Loucy (cell line): ENCODE measurements at regions not wholly inside any gene's neighbourhood (a gene's known extent, or its start where the extent isn't known, plus 50 kb on each side); places are given as distances from the start of the nearest gene placed in this dataset.

ENCODE experiments used
- H2AFZ ChIP-seq: fragments of 200-600 bp; sonication (generic); 2 replicates; pipeline ENCODE4 v1.6.0; 2016; ENCODE audit warnings: antibody characterized with exemption, mild to moderate bottlenecking, low read length, moderate library complexity
- H3F3A ChIP-seq: fragments of 200-600 bp; 2 replicates; pipeline ENCODE4 v1.6.0; 2016; ENCODE audit warnings: antibody characterized with exemption, low read depth, mild to moderate bottlenecking
- H3K27me3 ChIP-seq: fragments of 200-600 bp; sonication (generic); 2 replicates; pipeline ENCODE4 v1.6.1; 2014; ENCODE audit warnings: low read length, mild to moderate bottlenecking; ENCODE audit not compliant: insufficient read depth, poor library complexity, severe bottlenecking
- H3K36me3 ChIP-seq: fragments of 200-600 bp; sonication (generic); 2 replicates; pipeline ENCODE4 v1.6.1; 2016; ENCODE audit warnings: low read length; ENCODE audit not compliant: insufficient read depth
- H3K4me1 ChIP-seq: fragments of 200-600 bp; sonication (generic); 2 replicates; pipeline ENCODE4 v1.5.1; 2014; ENCODE audit warnings: low read length, mild to moderate bottlenecking; ENCODE audit not compliant: insufficient read depth, poor library complexity, severe bottlenecking
- H3K4me2 ChIP-seq: fragments of 200-600 bp; sonication (generic); 2 replicates; pipeline ENCODE4 v1.6.0; 2014; ENCODE audit warnings: antibody characterized with exemption, low read length, low read depth, mild to moderate bottlenecking; ENCODE audit not compliant: poor library complexity, severe bottlenecking
- H3K4me3 ChIP-seq: fragments of 200-600 bp; sonication (generic); 2 replicates; pipeline ENCODE4 v1.5.1; 2014; ENCODE audit warnings: low read length, mild to moderate bottlenecking, mixed read lengths; ENCODE audit not compliant: poor library complexity, severe bottlenecking
- H3K79me2 ChIP-seq: fragments of 200-600 bp; sonication (generic); 2 replicates; pipeline ENCODE4 v1.6.1; 2014; ENCODE audit warnings: low read length; ENCODE audit not compliant: insufficient read depth
- H3K9ac ChIP-seq: fragments of 200-600 bp; sonication (generic); 2 replicates; pipeline ENCODE4 v1.6.0; 2014; ENCODE audit warnings: mild to moderate bottlenecking, low read depth, low read length, moderate library complexity; ENCODE audit not compliant: poor library complexity, severe bottlenecking
- H3K9me2 ChIP-seq: fragments of 200-600 bp; sonication (generic); replicated peaks from 2 replicates; pipeline ENCODE4 v1.6.1; 2016; ENCODE audit warnings: low read depth, low read length, mixed read lengths
- H3K9me3 ChIP-seq: fragments of 200-600 bp; sonication (generic); 2 replicates; pipeline ENCODE4 v1.6.1; 2014; ENCODE audit warnings: mild to moderate bottlenecking, antibody characterized with exemption, low read length, low read depth; ENCODE audit not compliant: insufficient read depth
- H4K20me1 ChIP-seq: fragments of 200-600 bp; sonication (generic); 2 replicates; pipeline ENCODE4 v1.6.0; 2014; ENCODE audit warnings: antibody characterized with exemption, low read length, mild to moderate bottlenecking; ENCODE audit not compliant: insufficient read depth, poor library complexity, severe bottlenecking
- EZH2phosphoT487 ChIP-seq: fragments of 200-600 bp; IDR thresholded peaks from 2 replicates; pipeline ENCODE4 v1.6.1; 2018; ENCODE audit warnings: antibody characterized with exemption, mild to moderate bottlenecking, moderate library complexity, borderline replicate concordance
- TF ChIP-seq, protein P1 (sequence below): fragments of 200-600 bp; sonication (generic); conservative IDR thresholded peaks from 2 replicates; pipeline ENCODE4 v1.5.1; 2014; ENCODE audit warnings: mild to moderate bottlenecking, antibody characterized with exemption, low read length

DNA sequence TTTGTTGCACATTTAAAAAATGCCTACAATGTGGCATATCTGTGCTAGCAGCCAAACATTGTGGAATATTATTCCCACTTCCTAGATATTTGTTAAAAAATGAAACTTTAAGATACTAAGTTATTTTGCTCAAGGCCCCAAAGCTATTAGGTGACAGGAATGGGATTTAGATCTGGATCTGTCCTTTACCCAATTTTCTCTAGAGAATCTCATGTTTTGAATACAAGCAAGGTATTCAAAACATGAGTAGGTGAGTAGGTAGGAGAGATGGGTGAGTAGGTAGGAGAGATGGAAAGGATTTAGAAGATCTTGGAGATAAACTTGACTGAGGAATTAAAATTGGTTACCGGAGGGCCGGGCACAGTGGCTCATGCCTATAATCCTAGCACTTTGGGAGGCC lies 61.2 kb upstream of the AKIRIN2 start:
- H3K4me1 ChIP-seq: no peaks in the 10 kb centered on the region
- no peaks in the 10 kb centered on the region for H3K9me3 ChIP-seq
- no peak overlapping the region for H3K4me2 ChIP-seq
- H3K36me3 ChIP-seq: no peaks in the 10 kb centered on the region
- no peak overlapping the region for H3K4me3 ChIP-seq
- H3K27me3 ChIP-seq: no peaks in the 10 kb centered on the region
- no peaks in the 10 kb centered on the region for H3K9me2 ChIP-seq
- H2AFZ ChIP-seq: no peak overlapping the region
- no peaks in the 10 kb centered on the region for H4K20me1 ChIP-seq
- H3K79me2 ChIP-seq: no peaks in the 10 kb centered on the region
- no peak for TF ChIP-seq EZH2phosphoT487
- TF ChIP-seq, protein P1, sequence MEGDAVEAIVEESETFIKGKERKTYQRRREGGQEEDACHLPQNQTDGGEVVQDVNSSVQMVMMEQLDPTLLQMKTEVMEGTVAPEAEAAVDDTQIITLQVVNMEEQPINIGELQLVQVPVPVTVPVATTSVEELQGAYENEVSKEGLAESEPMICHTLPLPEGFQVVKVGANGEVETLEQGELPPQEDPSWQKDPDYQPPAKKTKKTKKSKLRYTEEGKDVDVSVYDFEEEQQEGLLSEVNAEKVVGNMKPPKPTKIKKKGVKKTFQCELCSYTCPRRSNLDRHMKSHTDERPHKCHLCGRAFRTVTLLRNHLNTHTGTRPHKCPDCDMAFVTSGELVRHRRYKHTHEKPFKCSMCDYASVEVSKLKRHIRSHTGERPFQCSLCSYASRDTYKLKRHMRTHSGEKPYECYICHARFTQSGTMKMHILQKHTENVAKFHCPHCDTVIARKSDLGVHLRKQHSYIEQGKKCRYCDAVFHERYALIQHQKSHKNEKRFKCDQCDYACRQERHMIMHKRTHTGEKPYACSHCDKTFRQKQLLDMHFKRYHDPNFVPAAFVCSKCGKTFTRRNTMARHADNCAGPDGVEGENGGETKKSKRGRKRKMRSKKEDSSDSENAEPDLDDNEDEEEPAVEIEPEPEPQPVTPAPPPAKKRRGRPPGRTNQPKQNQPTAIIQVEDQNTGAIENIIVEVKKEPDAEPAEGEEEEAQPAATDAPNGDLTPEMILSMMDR: no peak
- H3K9ac ChIP-seq: no peak overlapping the region
- H3F3A ChIP-seq: no peaks in the 10 kb centered on the region

DNA sequence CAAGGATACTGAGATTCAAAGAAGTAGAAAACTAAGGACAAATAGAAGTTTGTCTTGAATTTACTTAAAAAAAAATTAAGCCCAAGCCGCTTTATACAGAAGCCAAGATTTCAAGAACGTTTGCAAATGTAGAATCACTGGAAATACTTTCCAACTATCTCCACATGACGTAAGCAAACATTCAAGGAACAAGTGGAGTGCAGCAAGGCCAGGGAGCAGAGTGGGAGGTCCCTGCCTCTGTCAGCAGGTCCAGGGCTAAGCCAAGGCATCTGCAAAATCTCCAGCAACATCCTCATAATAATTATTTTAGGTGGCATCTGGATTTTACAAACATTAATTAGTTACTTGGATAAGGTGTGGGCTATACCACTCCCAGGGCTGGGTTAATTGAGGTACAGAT lies 60.1 kb upstream of the AKIRIN2 start:
- no peaks in the 10 kb centered on the region for H4K20me1 ChIP-seq
- H2AFZ ChIP-seq: no peak overlapping the region

DNA sequence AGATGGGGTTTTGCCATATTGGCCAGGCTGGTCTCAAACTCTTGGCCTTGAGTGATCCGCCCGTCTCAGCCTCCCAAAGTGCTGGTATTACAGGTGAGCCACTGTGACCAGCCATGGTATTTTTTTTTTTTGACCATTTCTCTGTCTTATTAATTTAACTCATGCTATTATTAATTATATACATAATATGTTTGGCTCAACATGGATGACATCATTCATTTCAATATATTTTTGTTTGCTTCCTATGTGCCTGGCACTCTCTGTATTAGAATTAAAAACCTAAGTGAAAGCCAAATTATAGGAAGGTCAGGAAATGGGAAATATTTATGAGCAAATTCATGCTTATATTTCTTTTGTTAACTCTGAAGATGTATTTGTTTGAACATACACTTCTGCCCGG lies 55.8 kb upstream of the AKIRIN2 start:
- H3K9me2 ChIP-seq: no peaks in the 10 kb centered on the region
- H3K27me3 ChIP-seq: no peaks in the 10 kb centered on the region
- H3K9ac ChIP-seq: no peak overlapping the region
- no peak overlapping the region for H3K4me3 ChIP-seq
- no peak overlapping the region for H3K4me2 ChIP-seq
- no peaks in the 10 kb centered on the region for H4K20me1 ChIP-seq
- no peaks in the 10 kb centered on the region for H3K9me3 ChIP-seq
- TF ChIP-seq EZH2phosphoT487: no peak
- TF ChIP-seq, protein P1: no peak
- no peaks in the 10 kb centered on the region for H3K79me2 ChIP-seq
- 0 out of 2 replicates have a peak, but pooled peaks cover 3% of the 10 kb centered on the region for H3F3A ChIP-seq
- no peak overlapping the region for H2AFZ ChIP-seq
- peaks cover 16% of the 10 kb centered on the region for H3K4me1 ChIP-seq
- no peaks in the 10 kb centered on the region for H3K36me3 ChIP-seq

More for the DNA sequence above, 60.1 kb upstream of the AKIRIN2 start:
- H3K79me2 ChIP-seq: no peaks in the 10 kb centered on the region
- H3K36me3 ChIP-seq: no peaks in the 10 kb centered on the region
- H3K4me3 ChIP-seq: no peak overlapping the region
- no peak overlapping the region for H3K9ac ChIP-seq
- H3K9me3 ChIP-seq: no peaks in the 10 kb centered on the region
- no peaks in the 10 kb centered on the region for H3F3A ChIP-seq
- H3K27me3 ChIP-seq: no peaks in the 10 kb centered on the region
- H3K4me2 ChIP-seq: no peak overlapping the region
- H3K4me1 ChIP-seq: peaks cover 2% of the 10 kb centered on the region
- H3K9me2 ChIP-seq: no peaks in the 10 kb centered on the region
- TF ChIP-seq, protein P1: no peak
- no peak for TF ChIP-seq EZH2phosphoT487
